ENCODE measurements at regions not wholly inside any gene's neighbourhood (a gene's known extent, or its start where the extent isn't known, plus 50 kb on each side); places are given as distances from the start of the nearest gene placed in this dataset.

GRCh38 chr6:147046141-147046877, 157.9 kb upstream of the STXBP5 start:
- Histone ChIP-seq H3K27me3 (ENCODE audit: insufficient read depth, low read length, poor library complexity) (no peaks in the 10 kb centered on the region), H3K36me3 (ENCODE audit: insufficient read depth, low read length) (no peaks in the 10 kb centered on the region), H3K4me3 (ENCODE audit: low read depth in 1 of 2, low read length in 2 of 2) (no peak overlapping the region), H3K9me3 (ENCODE audit: insufficient read depth, low read length, severe bottlenecking) (no peaks in the 10 kb centered on the region), H3K4me1 (ENCODE audit: insufficient read depth, low read length) (no peaks in the 10 kb centered on the region), H3K9ac (ENCODE audit: low read depth, low read length) (no peak overlapping the region), H3K79me2 (ENCODE audit: insufficient read depth, low read length) (no peaks in the 10 kb centered on the region), H3K4me2 (ENCODE audit: insufficient read depth, low read length) (no peak overlapping the region), H2AFZ (ENCODE audit: low read depth, low read length) (no peak overlapping the region), H3K27ac (ENCODE audit: low read length) (no peak overlapping the region), H4K20me1 (ENCODE audit: insufficient read depth, low read length) (no peaks in the 10 kb centered on the region)
- ATAC-seq (ENCODE audit: insufficient read depth, low read depth) (no peak), DNase-seq (no peak)
- no peak for TF ChIP-seq CTCF (IDR thresholded peaks at IDR 0.05; ENCODE audit: borderline replicate concordance, extremely low read depth, low read length, poor library complexity, severe bottlenecking)
- no peak for TF ChIP-seq EZH2 (IDR thresholded peaks at IDR 0.05; ENCODE audit: borderline replicate concordance, low read depth, low read length, severe bottlenecking)

- Histone ChIP-seq H3K4me3 (ENCODE audit: low read depth in 1 of 2, low read length in 2 of 2) (no peak overlapping the region), H3K9ac (ENCODE audit: low read depth, low read length) (no peak overlapping the region), H3K79me2 (ENCODE audit: insufficient read depth, low read length) (no peaks in the 10 kb centered on the region), H3K4me2 (ENCODE audit: insufficient read depth, low read length) (no peak overlapping the region), H4K20me1 (ENCODE audit: insufficient read depth, low read length) (no peaks in the 10 kb centered on the region), H3K9me3 (ENCODE audit: insufficient read depth, low read length, severe bottlenecking) (no peaks in the 10 kb centered on the region), H3K27me3 (ENCODE audit: insufficient read depth, low read length, poor library complexity) (no peaks in the 10 kb centered on the region), H3K4me1 (ENCODE audit: insufficient read depth, low read length) (no peaks in the 10 kb centered on the region), H2AFZ (ENCODE audit: low read depth, low read length) (no peak overlapping the region), H3K27ac (ENCODE audit: low read length) (no peak overlapping the region), H3K36me3 (ENCODE audit: insufficient read depth, low read length) (no peaks in the 10 kb centered on the region)
- DNase-seq (no peak), ATAC-seq (ENCODE audit: insufficient read depth, low read depth) (no peak)
- no peak for TF ChIP-seq CTCF (IDR thresholded peaks at IDR 0.05; ENCODE audit: borderline replicate concordance, extremely low read depth, low read length, poor library complexity, severe bottlenecking)
These were observed 155.3 kb upstream of the STXBP5 start for GRCh38 chr6:147048930-147049329.

- TF ChIP-seq CTCF (IDR thresholded peaks at IDR 0.05; ENCODE audit: borderline replicate concordance, extremely low read depth, low read length, poor library complexity, severe bottlenecking) = no peak
- TF ChIP-seq EZH2 (IDR thresholded peaks at IDR 0.05; ENCODE audit: borderline replicate concordance, low read depth, low read length, severe bottlenecking) = no peak
- Histone ChIP-seq H3K9ac (ENCODE audit: low read depth, low read length) (no peak overlapping the region), H3K27ac (ENCODE audit: low read length) (no peak overlapping the region), H3K27me3 (ENCODE audit: insufficient read depth, low read length, poor library complexity) (no peaks in the 10 kb centered on the region), H3K9me3 (ENCODE audit: insufficient read depth, low read length, severe bottlenecking) (no peaks in the 10 kb centered on the region), H3K79me2 (ENCODE audit: insufficient read depth, low read length) (no peaks in the 10 kb centered on the region), H3K4me3 (ENCODE audit: low read depth in 1 of 2, low read length in 2 of 2) (no peak overlapping the region), H3K4me2 (ENCODE audit: insufficient read depth, low read length) (no peak overlapping the region), H3K36me3 (ENCODE audit: insufficient read depth, low read length) (no peaks in the 10 kb centered on the region), H4K20me1 (ENCODE audit: insufficient read depth, low read length) (no peaks in the 10 kb centered on the region), H2AFZ (ENCODE audit: low read depth, low read length) (no peak overlapping the region), H3K4me1 (ENCODE audit: insufficient read depth, low read length) (no peaks in the 10 kb centered on the region)
- DNase-seq = no peak
- ATAC-seq (ENCODE audit: insufficient read depth, low read depth) = no peak
These were observed 150.8 kb upstream of the STXBP5 start for GRCh38 chr6:147053311-147053921.
